ENCODE measurements at regions not wholly inside any gene's neighbourhood (a gene's known extent, or its start where the extent isn't known, plus 50 kb on each side); places are given as distances from the start of the nearest gene placed in this dataset.

- TF ChIP-seq POLR2A (IDR thresholded peaks at IDR 0.05) (no peak), CTCF (IDR thresholded peaks at IDR 0.05) (no peak)
Observed at GRCh38 chr3:163306405-163306804, 1771.9 kb downstream of the SI start.
